HG02678 (cell line): ENCODE measurements at regions not wholly inside any gene's neighbourhood (a gene's known extent, or its start where the extent isn't known, plus 50 kb on each side); places are given as distances from the start of the nearest gene placed in this dataset.
"Not testable (repeated sequence)": the region's sequence is repeated elsewhere in the genome, so short reads cannot be mapped to it uniquely, and the experiment has no call there.

ENCODE experiments used
- ATAC-seq: cut with Tn5 transposase; IDR thresholded peaks from one replicate; pipeline ENCODE4 v1.9.1; 2021; ENCODE audit warnings: mild to moderate bottlenecking, moderate library complexity; ENCODE audit not compliant: unreplicated experiment

GRCh38 chr1:5768014-5768413 is 224.2 kb downstream of the NPHP4 start:
- no peak for ATAC-seq

- ATAC-seq, result not testable (repeated sequence)
These were observed 225.2 kb downstream of the NPHP4 start for GRCh38 chr1:5766996-5767395.

- ATAC-seq, result no peak
These were observed 226.0 kb downstream of the NPHP4 start for GRCh38 chr1:5765997-5766913.

- no peak for ATAC-seq
These were observed 226.7 kb downstream of the NPHP4 start for GRCh38 chr1:5765483-5765882.

- ATAC-seq, result no peak
These were observed 227.3 kb downstream of the NPHP4 start for GRCh38 chr1:5764959-5765358.

GRCh38 chr1:5764464-5764863 is 227.8 kb downstream of the NPHP4 start:
- no peak for ATAC-seq

- no peak for ATAC-seq
These were observed 228.4 kb downstream of the NPHP4 start for GRCh38 chr1:5763696-5764370.

GRCh38 chr1:5758859-5759578 is 233.2 kb downstream of the NPHP4 start:
- no peak for ATAC-seq

- ATAC-seq, result no peak
These were observed 234.0 kb downstream of the NPHP4 start for GRCh38 chr1:5758000-5758858.

GRCh38 chr1:5757187-5757805 is 234.9 kb downstream of the NPHP4 start:
- ATAC-seq, result no peak

GRCh38 chr1:5756434-5757186 is 235.6 kb downstream of the NPHP4 start:
- no peak for ATAC-seq

- no peak for ATAC-seq
These were observed 236.6 kb downstream of the NPHP4 start for GRCh38 chr1:5755552-5756125.

GRCh38 chr1:5754817-5755551 is 237.2 kb downstream of the NPHP4 start:
- no peak for ATAC-seq

- no peak for ATAC-seq
These were observed 238.4 kb downstream of the NPHP4 start for GRCh38 chr1:5753549-5754421.

GRCh38 chr1:5752746-5753548 is 239.3 kb downstream of the NPHP4 start:
- ATAC-seq, result no peak
